ENCODE measurements at regions not wholly inside any gene's neighbourhood (a gene's known extent, or its start where the extent isn't known, plus 50 kb on each side); places are given as distances from the start of the nearest gene placed in this dataset.
"Not testable (repeated sequence)": the region's sequence is repeated elsewhere in the genome, so short reads cannot be mapped to it uniquely, and the experiment has no call there.

DNA sequence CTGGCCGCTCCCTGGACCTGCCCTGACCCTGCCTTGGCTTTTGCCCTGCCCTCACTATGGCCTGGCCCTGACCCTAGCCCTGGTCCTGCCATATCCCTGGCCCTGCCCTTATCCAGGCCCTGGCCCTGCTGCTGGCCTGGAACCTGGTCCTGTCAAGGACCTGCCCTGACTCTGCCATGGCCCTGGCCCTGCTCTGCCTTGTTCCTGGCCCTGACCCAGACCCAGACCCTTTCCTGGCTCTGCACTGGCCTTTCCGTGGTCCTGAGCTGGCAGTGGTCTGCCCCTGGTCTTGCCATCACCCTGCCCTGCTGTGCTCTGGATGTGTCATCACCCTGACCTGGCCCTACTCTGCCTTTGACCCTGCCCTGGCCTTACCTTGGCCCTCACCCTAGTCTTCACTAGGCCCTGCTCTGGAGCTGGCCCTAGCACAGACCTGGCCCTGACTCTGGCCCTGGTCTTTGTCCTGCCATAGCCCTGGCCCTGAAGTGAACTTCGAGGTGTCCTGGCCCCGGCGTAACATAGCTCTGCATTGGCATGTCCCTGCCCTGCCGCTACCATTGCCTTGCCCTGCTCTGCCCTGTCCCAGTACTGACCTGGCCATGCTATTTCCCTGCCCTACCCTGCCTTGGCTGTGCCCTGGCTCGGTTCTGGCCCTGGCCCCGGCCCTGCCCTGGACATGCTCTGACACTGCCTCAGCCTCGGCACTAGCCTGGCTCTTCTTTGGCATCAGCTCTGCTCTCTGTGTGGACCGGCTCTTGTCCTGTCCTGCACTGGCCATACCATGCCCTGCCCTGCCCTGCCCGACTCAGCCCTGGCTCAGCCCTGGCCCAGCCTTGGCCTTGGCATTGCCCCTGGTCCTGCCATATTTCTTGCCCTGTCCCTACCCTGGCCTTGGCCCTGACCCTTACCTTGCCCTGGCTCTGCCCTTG, 239.2 kb downstream of the GOLGA6L6 start:
- intact Hi-C loops (cut with micrococcal nuclease); H2AFZ ChIP-seq (ENCODE audit: insufficient read depth, low read depth, low read length, poor library complexity, severe bottlenecking); H3K4me3 Mint-ChIP-seq; ATAC-seq (ENCODE audit: low read depth); H3K27ac ChIP-seq (ENCODE audit: low read length in 2 of 2); H4K20me1 ChIP-seq (ENCODE audit: control insufficient read depth, insufficient read depth, low read length, poor library complexity, severe bottlenecking); H3K27me3 Mint-ChIP-seq; H3K79me2 ChIP-seq (ENCODE audit: control insufficient read depth, insufficient read depth, low read length); H3K9me3 Mint-ChIP-seq (ENCODE audit: insufficient read depth); DNase-seq; H3K4me2 ChIP-seq (replicated peaks; ENCODE audit: low read depth, low read length, poor library complexity, severe bottlenecking); H3K27ac Mint-ChIP-seq; H3K27me3 ChIP-seq (replicated peaks in 1 of 4; ENCODE audit: control extremely low read depth in 1 of 4, control insufficient read depth in 3 of 4, insufficient read depth in 4 of 4, low read length in 3 of 4); POLR2A ChIA-PET; H3K4me3 ChIP-seq (ENCODE audit: control extremely low read depth in 1 of 5, extremely low read depth in 1 of 5, insufficient read depth in 1 of 5, low read depth in 2 of 5, low read length in 4 of 5); H3K9ac ChIP-seq (ENCODE audit: low read length); CTCF ChIA-PET; H3K4me1 ChIP-seq (ENCODE audit: control insufficient read depth in 2 of 2, insufficient read depth in 2 of 2, low read length in 2 of 2); H3K4me1 Mint-ChIP-seq; H3K36me3 ChIP-seq (replicated peaks in 1 of 2; ENCODE audit: control extremely low read depth in 1 of 2, control insufficient read depth in 1 of 2, extremely low read depth in 1 of 2, insufficient read depth in 2 of 2, low read length in 1 of 2): not testable (repeated sequence)
- 88% methylated on average over 11 of the region's 11 CpGs for WGBS (ENCODE audit: insufficient coverage)
- peaks cover 0 to 55% (median 0%) of the 10 kb centered on the region in 3 donors for H3K9me3 ChIP-seq (ENCODE audit: control extremely low read depth in 1 of 3, control insufficient read depth in 2 of 3, insufficient read depth in 1 of 3, low read length in 2 of 3)

DNA sequence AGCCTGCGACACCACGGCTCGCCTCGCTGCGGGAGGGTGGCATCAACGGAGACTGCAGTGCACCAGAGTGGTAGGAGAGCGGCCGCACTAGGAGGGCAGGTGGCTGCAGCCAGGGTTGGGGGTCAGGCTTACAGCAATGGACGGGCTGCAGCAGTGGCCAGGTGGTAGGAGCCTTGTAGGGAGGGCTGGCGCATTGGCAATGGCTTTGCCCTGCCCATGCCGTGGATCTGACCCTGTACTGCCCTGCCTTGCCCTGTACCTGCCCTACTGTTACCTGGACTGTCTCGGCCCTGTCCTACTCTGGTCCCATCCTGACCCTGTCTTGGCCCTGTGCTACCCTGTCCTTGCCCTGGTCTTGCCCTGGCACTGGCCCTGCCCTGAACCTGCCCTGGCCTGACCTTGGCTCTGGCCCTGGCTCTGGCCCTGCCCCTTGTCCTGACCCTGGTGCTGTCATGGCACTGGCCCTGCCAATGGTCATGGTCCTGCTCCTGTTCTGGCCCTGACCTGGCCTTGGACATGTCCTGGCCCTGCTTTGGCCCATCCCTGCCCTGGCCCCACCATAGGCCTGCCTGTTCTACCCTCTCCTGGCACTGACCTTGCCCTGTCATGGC, 240.0 kb downstream of the GOLGA6L6 start:
- 94% methylated on average over 12 of the region's 12 CpGs for WGBS (ENCODE audit: insufficient coverage)
- ATAC-seq (ENCODE audit: low read depth); CTCF ChIA-PET; H3K4me3 Mint-ChIP-seq; H3K27ac ChIP-seq (ENCODE audit: low read length in 2 of 2); H3K27ac Mint-ChIP-seq; H4K20me1 ChIP-seq (ENCODE audit: control insufficient read depth, insufficient read depth, low read length, poor library complexity, severe bottlenecking); H3K4me2 ChIP-seq (replicated peaks; ENCODE audit: low read depth, low read length, poor library complexity, severe bottlenecking); POLR2A ChIA-PET; H3K27me3 ChIP-seq (replicated peaks in 1 of 4; ENCODE audit: control extremely low read depth in 1 of 4, control insufficient read depth in 3 of 4, insufficient read depth in 4 of 4, low read length in 3 of 4); H2AFZ ChIP-seq (ENCODE audit: insufficient read depth, low read depth, low read length, poor library complexity, severe bottlenecking); H3K79me2 ChIP-seq (ENCODE audit: control insufficient read depth, insufficient read depth, low read length); H3K4me1 ChIP-seq (ENCODE audit: control insufficient read depth in 2 of 2, insufficient read depth in 2 of 2, low read length in 2 of 2); intact Hi-C loops (cut with micrococcal nuclease); H3K9ac ChIP-seq (ENCODE audit: low read length); H3K4me1 Mint-ChIP-seq; DNase-seq; H3K4me3 ChIP-seq (ENCODE audit: control extremely low read depth in 1 of 5, extremely low read depth in 1 of 5, insufficient read depth in 1 of 5, low read depth in 2 of 5, low read length in 4 of 5); H3K9me3 Mint-ChIP-seq (ENCODE audit: insufficient read depth); H3K27me3 Mint-ChIP-seq; H3K36me3 ChIP-seq (replicated peaks in 1 of 2; ENCODE audit: control extremely low read depth in 1 of 2, control insufficient read depth in 1 of 2, extremely low read depth in 1 of 2, insufficient read depth in 2 of 2, low read length in 1 of 2): not testable (repeated sequence)
- H3K9me3 ChIP-seq (ENCODE audit: control extremely low read depth in 1 of 3, control insufficient read depth in 2 of 3, insufficient read depth in 1 of 3, low read length in 2 of 3): peaks cover 0 to 48% (median 0%) of the 10 kb centered on the region in 3 donors

DNA sequence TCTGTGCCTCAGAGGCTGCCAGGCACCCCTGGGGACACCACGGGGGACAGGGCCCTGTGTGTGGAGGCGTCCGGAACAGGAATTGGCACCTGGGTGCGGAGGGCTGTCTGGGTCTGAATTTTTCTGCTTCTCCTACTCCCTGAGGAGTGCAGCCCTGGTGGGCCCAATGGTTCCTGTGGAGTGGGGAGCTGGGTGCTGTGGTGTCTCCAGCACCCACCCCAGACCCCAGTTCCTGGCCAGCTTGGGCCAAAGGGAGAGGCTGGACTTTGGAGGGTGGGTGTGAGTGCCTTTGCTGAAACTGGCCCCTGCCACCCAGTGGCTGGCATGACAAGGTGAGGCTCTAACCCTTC, 240.6 kb downstream of the GOLGA6L6 start:
- H4K20me1 ChIP-seq (ENCODE audit: control insufficient read depth, insufficient read depth, low read length, poor library complexity, severe bottlenecking); H3K9me3 Mint-ChIP-seq (ENCODE audit: insufficient read depth); CTCF ChIA-PET; H2AFZ ChIP-seq (ENCODE audit: insufficient read depth, low read depth, low read length, poor library complexity, severe bottlenecking); H3K27me3 ChIP-seq (replicated peaks in 1 of 4; ENCODE audit: control extremely low read depth in 1 of 4, control insufficient read depth in 3 of 4, insufficient read depth in 4 of 4, low read length in 3 of 4); H3K36me3 ChIP-seq (replicated peaks in 1 of 2; ENCODE audit: control extremely low read depth in 1 of 2, control insufficient read depth in 1 of 2, extremely low read depth in 1 of 2, insufficient read depth in 2 of 2, low read length in 1 of 2); H3K9ac ChIP-seq (ENCODE audit: low read length); ATAC-seq (ENCODE audit: low read depth); H3K4me1 Mint-ChIP-seq; POLR2A ChIA-PET; H3K4me3 Mint-ChIP-seq; H3K27ac Mint-ChIP-seq; H3K79me2 ChIP-seq (ENCODE audit: control insufficient read depth, insufficient read depth, low read length); DNase-seq; intact Hi-C loops (cut with micrococcal nuclease); H3K4me1 ChIP-seq (ENCODE audit: control insufficient read depth in 2 of 2, insufficient read depth in 2 of 2, low read length in 2 of 2); H3K4me2 ChIP-seq (replicated peaks; ENCODE audit: low read depth, low read length, poor library complexity, severe bottlenecking); H3K27ac ChIP-seq (ENCODE audit: low read length in 2 of 2); H3K27me3 Mint-ChIP-seq; H3K4me3 ChIP-seq (ENCODE audit: control extremely low read depth in 1 of 5, extremely low read depth in 1 of 5, insufficient read depth in 1 of 5, low read depth in 2 of 5, low read length in 4 of 5): not testable (repeated sequence)
- H3K9me3 ChIP-seq (ENCODE audit: control extremely low read depth in 1 of 3, control insufficient read depth in 2 of 3, insufficient read depth in 1 of 3, low read length in 2 of 3): peaks cover 0 to 45% (median 0%) of the 10 kb centered on the region in 3 donors
- 99% methylated on average over 4 of the region's 4 CpGs for WGBS (ENCODE audit: insufficient coverage)
